Neuronal stem cell (in vitro differentiated cells): ENCODE measurements at regions not wholly inside any gene's neighbourhood (a gene's known extent, or its start where the extent isn't known, plus 50 kb on each side); places are given as distances from the start of the nearest gene placed in this dataset.
A peak's percentile ranks its signal among the peaks of the same experiment; 100 is the strongest.

ENCODE experiments used
- DNase-seq: peaks from one replicate; pipeline ENCODE4 v3.0.0-alpha.2; 2013; ENCODE audit warnings: low spot score
- H2AFZ ChIP-seq: one replicate; pipeline ENCODE4 v1.6.1; 2013; ENCODE audit warnings: mild to moderate bottlenecking, low read length, inconsistent platforms
- H2AK5ac ChIP-seq: 2 replicates; pipeline ENCODE4 v1.6.1; 2013; ENCODE audit warnings: low read depth, mild to moderate bottlenecking, inconsistent platforms, low read length, moderate library complexity, mixed read lengths
- H2BK120ac ChIP-seq: 2 replicates; pipeline ENCODE4 v1.6.1; 2013; ENCODE audit warnings: low read depth, mild to moderate bottlenecking, inconsistent platforms, low read length, moderate library complexity, mixed read lengths
- H2BK12ac ChIP-seq: one replicate; pipeline ENCODE4 v1.6.1; 2013; ENCODE audit warnings: low read length, inconsistent platforms
- H2BK15ac ChIP-seq: 2 replicates; pipeline ENCODE4 v1.6.1; 2013; ENCODE audit warnings: mild to moderate bottlenecking, low read length, inconsistent platforms, mixed read lengths
- H2BK5ac ChIP-seq: one replicate; pipeline ENCODE4 v1.6.1; 2013; ENCODE audit warnings: inconsistent platforms, mild to moderate bottlenecking, low read length, moderate library complexity
- H3K14ac ChIP-seq: one replicate; pipeline ENCODE4 v1.6.1; 2013; ENCODE audit warnings: low read length, inconsistent platforms
- H3K18ac ChIP-seq: 2 replicates; pipeline ENCODE4 v1.6.1; 2013; ENCODE audit warnings: low read length, inconsistent platforms
- H3K23ac ChIP-seq: 2 replicates; pipeline ENCODE4 v1.6.1; 2013; ENCODE audit warnings: low read depth, mild to moderate bottlenecking, mixed read lengths, low read length, inconsistent platforms; ENCODE audit not compliant: poor library complexity
- H3K27ac ChIP-seq: replicated peaks from 3 replicates; pipeline ENCODE4 v1.5.1; 2013; ENCODE audit warnings: low read length, inconsistent platforms
- H3K27me3 ChIP-seq, 3 experiments: 2 replicates each; pipeline ENCODE4 v1.6.1; 2013; ENCODE audit warnings: low read length in 3 of 3, mild to moderate bottlenecking in 2 of 3, inconsistent platforms in 1 of 3, low read depth in 1 of 3, mixed read lengths in 1 of 3, moderate library complexity in 1 of 3; ENCODE audit not compliant: control insufficient read depth in 3 of 3, insufficient read depth in 3 of 3
- H3K36me3 ChIP-seq, 2 donors: replicated peaks in 1 of 2; 2 replicates each; pipeline ENCODE4 v1.6.1; 2013; ENCODE audit warnings: low read length in 2 of 2; ENCODE audit not compliant: control insufficient read depth in 2 of 2, insufficient read depth in 2 of 2
- H3K4ac ChIP-seq: 2 replicates; pipeline ENCODE4 v1.6.1; 2013; ENCODE audit warnings: inconsistent platforms, mild to moderate bottlenecking, low read length, moderate library complexity
- H3K4me1 ChIP-seq, 2 donors: 1 replicate in 1 of 2; 2 replicates in 1 of 2; pipeline ENCODE4 v1.6.1; 2013; ENCODE audit warnings: low read length in 2 of 2, low read depth in 1 of 2; ENCODE audit not compliant: control insufficient read depth in 2 of 2, insufficient read depth in 1 of 2
- H3K4me2 ChIP-seq: one replicate; pipeline ENCODE4 v1.6.1; 2013; ENCODE audit warnings: mild to moderate bottlenecking, low read length, inconsistent platforms; ENCODE audit not compliant: insufficient read depth, poor library complexity, severe bottlenecking
- H3K4me3 ChIP-seq, 2 donors: 2 replicates each; pipeline ENCODE4 v1.5.1; 2013; ENCODE audit warnings: low read length in 2 of 2, mild to moderate bottlenecking in 2 of 2, inconsistent platforms in 1 of 2, moderate library complexity in 1 of 2
- H3K79me1 ChIP-seq: one replicate; pipeline ENCODE4 v1.6.1; 2013; ENCODE audit warnings: low read depth, mild to moderate bottlenecking, inconsistent platforms, low read length, moderate library complexity
- H3K9ac ChIP-seq: one replicate; pipeline ENCODE4 v1.6.1; 2013; ENCODE audit warnings: mild to moderate bottlenecking, low read depth, low read length, inconsistent platforms; ENCODE audit not compliant: poor library complexity
- H3K9me3 ChIP-seq, 2 donors: replicated peaks in 1 of 2; 2 replicates each; pipeline versions ENCODE3 to v1.6.1; 2013; ENCODE audit warnings: low read length in 2 of 2, mild to moderate bottlenecking in 2 of 2, inconsistent platforms in 1 of 2, low read depth in 1 of 2, mixed read lengths in 1 of 2, moderate library complexity in 1 of 2; ENCODE audit not compliant: control insufficient read depth in 2 of 2, insufficient read depth in 1 of 2
- H4K8ac ChIP-seq: one replicate; pipeline ENCODE4 v1.6.1; 2013; ENCODE audit warnings: low read depth, mild to moderate bottlenecking, inconsistent platforms, low read length, moderate library complexity
- H4K91ac ChIP-seq: one replicate; pipeline ENCODE4 v1.6.1; 2013; ENCODE audit warnings: low read length, low read depth, mild to moderate bottlenecking, inconsistent platforms; ENCODE audit not compliant: poor library complexity
- WGBS, 2 donors: extraction: QIAGEN DNeasy Blood & Tissue Kit; methylation state at CpG; one replicate each; pipeline ENCODE4 v1.1.7; 2013; ENCODE audit warnings: missing lambda C conversion rate in 2 of 2, mixed read lengths in 1 of 2; ENCODE audit not compliant: insufficient read length in 2 of 2, insufficient replicate concordance in 1 of 2; ENCODE audit errors: extremely low coverage in 2 of 2; 5-methylcytosine and 5-hydroxymethylcytosine counted together

DNA sequence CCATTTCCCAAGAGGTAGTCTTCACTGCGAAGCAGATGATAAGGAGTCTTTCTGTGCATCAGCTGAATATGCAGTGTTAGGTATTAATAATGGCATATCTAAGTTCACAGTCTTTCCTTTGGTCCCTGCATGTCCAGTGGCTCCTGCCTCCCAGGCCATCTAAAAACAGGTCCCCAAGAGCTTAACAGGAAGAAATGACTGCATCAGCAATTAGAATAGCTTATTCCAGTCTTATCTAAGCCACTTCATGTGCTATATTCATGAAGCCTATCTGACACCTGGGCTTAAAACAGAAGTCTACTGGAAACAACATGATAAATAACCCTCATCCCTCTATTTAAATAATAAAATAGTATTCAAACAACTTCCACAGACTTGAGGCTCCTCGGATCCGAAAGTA is 346.1 kb upstream of the ERCC4 start:
- no CpG with 5 or more reads among the region's 3 CpGs for WGBS, 2 donors
- Histone ChIP-seq H3K9me3 (peaks cover 0 to 3% of the 10 kb centered on the region in 2 donors), H3K4me2 (no peak overlapping the region), H3K23ac (no peak overlapping the region), H3K18ac (no peak overlapping the region), H2AFZ (no peak overlapping the region), H3K4me1 (no peaks in the 10 kb centered on the region), H3K79me1 (no peaks in the 10 kb centered on the region), H2BK12ac (no peak overlapping the region), H3K4me3 (no peak overlapping the region), H3K9ac (no peak overlapping the region), H2BK15ac (no peak overlapping the region), H2BK5ac (no peak overlapping the region), H3K14ac (no peak overlapping the region), H2BK120ac (no peak overlapping the region), H4K91ac (no peak overlapping the region), H3K27ac (no peak overlapping the region), H3K27me3 (no peaks in the 10 kb centered on the region), H3K4ac (no peak overlapping the region), H3K36me3 (no peaks in the 10 kb centered on the region), H4K8ac (no peak overlapping the region), H2AK5ac (no peak overlapping the region)
- DNase-seq, result no peak

DNA sequence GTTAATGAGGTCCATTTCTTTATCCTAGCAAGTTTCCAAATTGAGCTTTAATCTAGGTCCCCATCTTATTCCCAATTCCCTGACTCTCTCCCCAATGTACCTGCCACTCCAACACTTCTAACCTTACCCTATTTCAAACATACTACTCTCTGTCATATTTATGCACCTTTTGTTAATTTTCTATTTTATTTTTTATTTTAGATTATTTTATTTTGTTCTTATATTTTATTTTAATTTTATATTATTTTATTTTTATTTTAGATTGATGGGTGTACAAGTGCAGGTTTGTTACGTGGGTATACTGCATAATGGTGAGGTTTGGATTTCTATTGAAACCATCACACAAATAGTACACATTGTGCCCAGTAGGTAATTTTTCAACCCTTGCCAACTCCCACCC is 333.9 kb upstream of the ERCC4 start:
- Histone ChIP-seq H2BK12ac (no peak overlapping the region), H3K9me3 (no peaks in the 10 kb centered on the region), H3K4ac (no peak overlapping the region), H3K27me3 (no peaks in the 10 kb centered on the region), H3K27ac (no peak overlapping the region), H3K79me1 (no peaks in the 10 kb centered on the region), H3K4me1 (no peaks in the 10 kb centered on the region), H2AFZ (no peak overlapping the region), H3K23ac (no peak overlapping the region), H3K36me3 (no peaks in the 10 kb centered on the region), H3K18ac (no peak overlapping the region), H2BK5ac (no peak overlapping the region), H2BK15ac (no peak overlapping the region), H3K9ac (no peak overlapping the region), H3K4me3 (no peak overlapping the region), H4K8ac (no peak overlapping the region), H2BK120ac (no peak overlapping the region), H3K14ac (no peak overlapping the region), H3K4me2 (no peak overlapping the region), H4K91ac (no peak overlapping the region), H2AK5ac (no peak overlapping the region)
- no CpG with 5 or more reads among the region's 1 CpG for WGBS, 2 donors
- DNase-seq, result no peak

DNA sequence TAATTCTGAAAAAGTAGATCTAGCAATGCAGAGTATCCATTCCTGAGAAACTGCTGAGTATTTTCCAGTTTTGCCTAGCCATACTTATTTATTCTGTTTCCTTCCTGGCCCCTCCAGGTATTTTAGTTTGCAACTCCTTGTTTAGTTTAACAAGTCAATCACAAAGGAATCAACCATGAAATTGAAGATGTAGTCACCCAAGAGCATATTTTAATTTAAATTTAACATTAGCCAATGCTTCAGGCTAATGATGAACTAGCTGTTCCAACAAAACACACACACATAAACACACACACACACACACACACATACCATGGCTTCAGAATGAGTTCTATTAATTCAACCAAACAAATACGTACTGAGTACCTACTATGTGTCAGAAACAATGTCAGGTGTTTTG is 332.8 kb upstream of the ERCC4 start:
- Histone ChIP-seq H3K79me1 (no peaks in the 10 kb centered on the region), H2AFZ (no peak overlapping the region), H2BK12ac (no peak overlapping the region), H2BK15ac (no peak overlapping the region), H3K4me1 (no peaks in the 10 kb centered on the region), H3K4me2 (no peak overlapping the region), H2AK5ac (no peak overlapping the region), H4K8ac (no peak overlapping the region), H3K27ac (no peak overlapping the region), H3K14ac (no peak overlapping the region), H3K9ac (no peak overlapping the region), H3K23ac (no peak overlapping the region), H3K4me3 (no peak overlapping the region), H2BK5ac (no peak overlapping the region), H4K91ac (no peak overlapping the region), H3K4ac (no peak overlapping the region), H3K27me3 (no peaks in the 10 kb centered on the region), H3K9me3 (no peaks in the 10 kb centered on the region), H2BK120ac (no peak overlapping the region), H3K18ac (no peak overlapping the region), H3K36me3 (no peaks in the 10 kb centered on the region)
- no CpG with 5 or more reads among the region's 1 CpG for WGBS, 2 donors
- DNase-seq, result no peak

DNA sequence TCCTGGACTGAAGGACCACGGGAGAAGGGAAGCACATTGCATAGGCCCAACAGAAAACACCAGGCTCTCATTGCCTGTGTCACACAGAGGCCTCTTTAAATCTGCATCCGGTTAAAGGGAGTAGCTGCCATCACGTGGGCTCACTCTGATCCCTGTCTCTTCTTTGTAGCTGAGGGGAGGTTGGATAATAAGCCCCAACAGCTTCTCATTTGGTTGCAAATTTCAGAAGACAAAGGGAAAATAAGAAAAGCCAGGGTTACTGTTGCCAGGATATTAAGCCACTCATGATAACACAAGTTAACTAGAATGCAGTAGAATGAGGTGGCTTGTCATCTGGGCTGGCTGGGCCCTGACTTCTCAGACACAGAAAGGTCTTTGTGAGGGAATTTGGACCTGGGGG is 325.1 kb upstream of the ERCC4 start:
- no peak overlapping the region for H2AK5ac ChIP-seq
- peak overlapping the region; percentile 68 for H3K27ac ChIP-seq
- H2BK15ac ChIP-seq, result no peak overlapping the region
- peak; percentile 29 for DNase-seq
- no peak overlapping the region for H2BK12ac ChIP-seq
- H3K4me3 ChIP-seq, result no peak overlapping the region
- no peak overlapping the region for H3K23ac ChIP-seq
- no peak overlapping the region for H4K91ac ChIP-seq
- H4K8ac ChIP-seq, result no peak overlapping the region
- no peak overlapping the region for H3K4ac ChIP-seq
- H3K27me3 ChIP-seq, result no peaks in the 10 kb centered on the region
- H3K79me1 ChIP-seq, result no peaks in the 10 kb centered on the region
- no peak overlapping the region for H3K14ac ChIP-seq
- no peak overlapping the region for H3K9ac ChIP-seq
- H3K18ac ChIP-seq, result no peak overlapping the region
- no CpG with 5 or more reads among the region's 3 CpGs for WGBS, 2 donors
- H3K4me2 ChIP-seq, result no peak overlapping the region
- peak overlapping the region; percentile 52 for H2AFZ ChIP-seq
- no peak overlapping the region for H2BK5ac ChIP-seq
- peaks cover 0 to 10% of the 10 kb centered on the region in 2 donors for H3K4me1 ChIP-seq
- H3K36me3 ChIP-seq, result no peaks in the 10 kb centered on the region
- no peaks in the 10 kb centered on the region for H3K9me3 ChIP-seq
- H2BK120ac ChIP-seq, result no peak overlapping the region
